VCaP (cell line): ENCODE measurements at regions not wholly inside any gene's neighbourhood (a gene's known extent, or its start where the extent isn't known, plus 50 kb on each side); places are given as distances from the start of the nearest gene placed in this dataset.

ENCODE experiments used
- H3K27ac ChIP-seq: fragments of 450-650 bp; 2 replicates; pipeline ENCODE4 v1.5.1; 2017
- TF ChIP-seq, protein P1 (sequence below): fragments of 450-650 bp; conservative IDR thresholded peaks from 2 replicates; pipeline ENCODE4 v1.5.1; 2017; ENCODE audit warnings: mild to moderate bottlenecking, moderate library complexity

GRCh38 chr5:6915574-6915973, 202.3 kb downstream of the TENT4A start:
- TF ChIP-seq, protein P1, sequence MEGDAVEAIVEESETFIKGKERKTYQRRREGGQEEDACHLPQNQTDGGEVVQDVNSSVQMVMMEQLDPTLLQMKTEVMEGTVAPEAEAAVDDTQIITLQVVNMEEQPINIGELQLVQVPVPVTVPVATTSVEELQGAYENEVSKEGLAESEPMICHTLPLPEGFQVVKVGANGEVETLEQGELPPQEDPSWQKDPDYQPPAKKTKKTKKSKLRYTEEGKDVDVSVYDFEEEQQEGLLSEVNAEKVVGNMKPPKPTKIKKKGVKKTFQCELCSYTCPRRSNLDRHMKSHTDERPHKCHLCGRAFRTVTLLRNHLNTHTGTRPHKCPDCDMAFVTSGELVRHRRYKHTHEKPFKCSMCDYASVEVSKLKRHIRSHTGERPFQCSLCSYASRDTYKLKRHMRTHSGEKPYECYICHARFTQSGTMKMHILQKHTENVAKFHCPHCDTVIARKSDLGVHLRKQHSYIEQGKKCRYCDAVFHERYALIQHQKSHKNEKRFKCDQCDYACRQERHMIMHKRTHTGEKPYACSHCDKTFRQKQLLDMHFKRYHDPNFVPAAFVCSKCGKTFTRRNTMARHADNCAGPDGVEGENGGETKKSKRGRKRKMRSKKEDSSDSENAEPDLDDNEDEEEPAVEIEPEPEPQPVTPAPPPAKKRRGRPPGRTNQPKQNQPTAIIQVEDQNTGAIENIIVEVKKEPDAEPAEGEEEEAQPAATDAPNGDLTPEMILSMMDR: no peak
- H3K27ac ChIP-seq: no peak overlapping the region

DNA sequence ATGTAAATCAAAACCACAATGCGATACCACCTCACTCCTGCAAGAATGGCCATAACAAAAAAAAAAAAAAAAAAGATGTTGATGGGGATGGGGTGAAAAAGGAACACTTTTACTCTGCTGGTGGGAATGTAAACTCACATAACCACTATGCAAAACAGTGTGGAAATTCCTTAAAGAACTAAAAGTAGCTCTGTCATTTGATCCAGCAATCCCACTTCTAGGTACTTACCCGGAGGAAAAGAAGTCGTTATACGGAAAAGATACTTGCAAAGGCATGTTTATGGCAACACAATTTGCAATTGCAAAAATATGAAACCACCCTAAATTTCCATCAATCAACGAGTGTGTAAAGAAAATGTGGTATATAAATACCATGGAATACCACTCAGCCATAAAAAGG, 205.0 kb downstream of the TENT4A start:
- TF ChIP-seq, protein P1: no peak
- no peak overlapping the region for H3K27ac ChIP-seq

- TF ChIP-seq, protein P1: no peak
- H3K27ac ChIP-seq: no peak overlapping the region
Measured at GRCh38 chr5:6920628-6921256, 207.5 kb downstream of the TENT4A start.

DNA sequence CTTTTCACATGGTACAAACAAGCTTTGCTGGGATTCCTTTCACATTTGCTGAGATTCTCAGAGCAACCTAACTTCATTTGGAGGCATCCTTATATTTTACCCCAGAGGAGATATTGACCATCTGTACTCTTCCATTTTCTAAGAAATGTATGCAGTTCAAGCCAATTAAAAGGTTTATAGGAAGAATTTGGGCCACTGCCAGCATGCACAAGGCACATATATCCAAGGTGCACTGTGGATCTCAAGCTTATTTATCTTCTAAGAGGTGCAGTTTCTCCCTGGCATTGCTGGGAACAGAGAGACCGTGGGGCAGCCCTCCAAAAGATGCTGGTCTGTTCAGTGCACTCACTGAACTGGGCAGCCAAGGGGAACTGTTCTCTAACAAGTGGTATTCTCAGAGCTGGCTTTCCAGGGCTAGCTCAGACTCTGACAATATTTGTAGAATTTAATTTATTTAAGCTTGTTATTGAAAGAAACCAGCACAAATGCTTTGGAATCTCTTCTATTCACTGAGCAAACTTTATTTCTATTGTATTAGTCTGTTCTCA, 213.3 kb downstream of the TENT4A start:
- TF ChIP-seq, protein P1: no peak
- H3K27ac ChIP-seq: peak overlapping the region; percentile 61

DNA sequence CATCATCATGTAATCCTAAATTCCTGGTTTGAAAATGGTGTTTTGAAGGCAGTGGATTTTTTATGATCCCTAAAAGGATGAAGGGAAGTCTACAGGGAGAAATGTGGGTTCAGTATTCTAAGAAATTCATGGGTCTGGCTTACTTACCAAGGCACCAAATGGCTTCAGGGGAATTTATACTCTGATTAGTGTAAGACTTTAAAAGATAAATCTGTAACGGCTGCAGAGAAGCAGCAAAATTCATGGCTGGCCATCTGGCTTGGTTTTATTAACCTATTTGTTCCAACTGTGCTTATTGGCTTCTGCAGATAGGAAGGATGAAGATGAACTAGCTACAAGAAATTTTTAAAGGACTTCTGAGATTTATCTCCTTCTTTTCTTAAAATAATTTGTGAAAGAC, 222.8 kb downstream of the TENT4A start:
- TF ChIP-seq, protein P1: no peak
- no peak overlapping the region for H3K27ac ChIP-seq

DNA sequence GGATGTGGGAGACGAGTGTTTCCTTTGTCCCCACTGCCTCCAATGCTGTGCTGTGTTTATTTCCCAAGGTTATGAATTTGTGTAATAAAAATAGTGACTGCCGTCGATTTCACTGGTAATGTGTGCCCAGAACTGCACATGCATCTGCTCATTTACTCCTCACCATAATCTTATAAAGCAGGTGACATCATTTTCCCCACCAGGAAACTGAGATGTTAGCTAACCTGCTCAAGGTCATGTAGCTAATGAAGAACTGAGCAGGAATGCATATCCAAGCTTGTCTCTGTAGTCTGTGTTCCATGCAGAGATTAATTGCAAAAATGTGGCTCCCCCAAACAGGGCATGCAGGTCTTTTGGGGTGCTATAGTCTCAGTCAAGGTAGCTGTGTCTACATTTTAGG, 224.4 kb downstream of the TENT4A start:
- TF ChIP-seq, protein P1: no peak
- no peak overlapping the region for H3K27ac ChIP-seq

- TF ChIP-seq, protein P1: no peak
- no peak overlapping the region for H3K27ac ChIP-seq
Measured at GRCh38 chr5:6941631-6942030, 228.4 kb downstream of the TENT4A start.
